Activated CD4-positive, alpha-beta T cell treated with anti-CD3 and anti-CD28 coated beads, Interleukin-2, amount 50 U/mL, for 1 hour (primary cell): ENCODE measurements at regions not wholly inside any gene's neighbourhood (a gene's known extent, or its start where the extent isn't known, plus 50 kb on each side); places are given as distances from the start of the nearest gene placed in this dataset.

ENCODE experiments used
- DNase-seq: peaks from one replicate; pipeline ENCODE4 v3.0.0-alpha.2; 2020

GRCh38 chr20:22429175-22430153 is 154.9 kb downstream of the FOXA2 start:
- no peak for DNase-seq

- no peak for DNase-seq
These were observed 156.3 kb downstream of the FOXA2 start for GRCh38 chr20:22428051-22428450.

GRCh38 chr20:22426772-22427171 is 157.6 kb downstream of the FOXA2 start:
- DNase-seq, result no peak

GRCh38 chr20:22425344-22426295 is 158.8 kb downstream of the FOXA2 start:
- DNase-seq, result no peak

- no peak for DNase-seq
These were observed 161.1 kb downstream of the FOXA2 start for GRCh38 chr20:22423190-22423832.

- no peak for DNase-seq
These were observed 164.2 kb downstream of the FOXA2 start for GRCh38 chr20:22420116-22420598.

- no peak for DNase-seq
These were observed 165.6 kb downstream of the FOXA2 start for GRCh38 chr20:22418738-22419137.

- DNase-seq, result no peak
These were observed 170.0 kb downstream of the FOXA2 start for GRCh38 chr20:22414305-22414742.

- DNase-seq, result no peak
These were observed 171.1 kb downstream of the FOXA2 start for GRCh38 chr20:22412977-22413868.

- DNase-seq, result no peak
These were observed 172.5 kb downstream of the FOXA2 start for GRCh38 chr20:22411627-22412450.

- no peak for DNase-seq
These were observed 173.1 kb downstream of the FOXA2 start for GRCh38 chr20:22411286-22411626.

GRCh38 chr20:22410556-22411130 is 173.7 kb downstream of the FOXA2 start:
- DNase-seq, result no peak

GRCh38 chr20:22408521-22409402 is 175.6 kb downstream of the FOXA2 start:
- DNase-seq, result no peak

- no peak for DNase-seq
These were observed 176.9 kb downstream of the FOXA2 start for GRCh38 chr20:22407237-22408193.

- DNase-seq, result no peak
These were observed 179.8 kb downstream of the FOXA2 start for GRCh38 chr20:22404419-22405170.

- DNase-seq, result no peak
These were observed 180.6 kb downstream of the FOXA2 start for GRCh38 chr20:22403632-22404361.
